ENCODE measurements at regions not wholly inside any gene's neighbourhood (a gene's known extent, or its start where the extent isn't known, plus 50 kb on each side); places are given as distances from the start of the nearest gene placed in this dataset.

- TF ChIP-seq, protein P1, sequence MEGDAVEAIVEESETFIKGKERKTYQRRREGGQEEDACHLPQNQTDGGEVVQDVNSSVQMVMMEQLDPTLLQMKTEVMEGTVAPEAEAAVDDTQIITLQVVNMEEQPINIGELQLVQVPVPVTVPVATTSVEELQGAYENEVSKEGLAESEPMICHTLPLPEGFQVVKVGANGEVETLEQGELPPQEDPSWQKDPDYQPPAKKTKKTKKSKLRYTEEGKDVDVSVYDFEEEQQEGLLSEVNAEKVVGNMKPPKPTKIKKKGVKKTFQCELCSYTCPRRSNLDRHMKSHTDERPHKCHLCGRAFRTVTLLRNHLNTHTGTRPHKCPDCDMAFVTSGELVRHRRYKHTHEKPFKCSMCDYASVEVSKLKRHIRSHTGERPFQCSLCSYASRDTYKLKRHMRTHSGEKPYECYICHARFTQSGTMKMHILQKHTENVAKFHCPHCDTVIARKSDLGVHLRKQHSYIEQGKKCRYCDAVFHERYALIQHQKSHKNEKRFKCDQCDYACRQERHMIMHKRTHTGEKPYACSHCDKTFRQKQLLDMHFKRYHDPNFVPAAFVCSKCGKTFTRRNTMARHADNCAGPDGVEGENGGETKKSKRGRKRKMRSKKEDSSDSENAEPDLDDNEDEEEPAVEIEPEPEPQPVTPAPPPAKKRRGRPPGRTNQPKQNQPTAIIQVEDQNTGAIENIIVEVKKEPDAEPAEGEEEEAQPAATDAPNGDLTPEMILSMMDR (IDR thresholded peaks at IDR 0.05; ENCODE audit: low read length) = no peak
- TF ChIP-seq EZH2 (IDR thresholded peaks at IDR 0.05; ENCODE audit: borderline replicate concordance, low read length) = no peak
Measured at GRCh38 chr5:160479220-160479619, 57.6 kb downstream of the PTTG1 start.

All from OCI-LY1 (cell line).